GM10266 (cell line): ENCODE measurements at regions not wholly inside any gene's neighbourhood (a gene's known extent, or its start where the extent isn't known, plus 50 kb on each side); places are given as distances from the start of the nearest gene placed in this dataset.

Experiments
- DNase-seq: peaks from one replicate; pipeline ENCODE4 v3.0.0; 2012; ENCODE audit errors: extremely low spot score
- CTCF ChIP-seq: IDR thresholded peaks from 2 replicates; pipeline ENCODE4 v1.5.1; 2012; ENCODE audit warnings: mild to moderate bottlenecking, low read depth; ENCODE audit not compliant: control insufficient read depth, insufficient read depth; ENCODE audit errors: missing control alignments

DNA sequence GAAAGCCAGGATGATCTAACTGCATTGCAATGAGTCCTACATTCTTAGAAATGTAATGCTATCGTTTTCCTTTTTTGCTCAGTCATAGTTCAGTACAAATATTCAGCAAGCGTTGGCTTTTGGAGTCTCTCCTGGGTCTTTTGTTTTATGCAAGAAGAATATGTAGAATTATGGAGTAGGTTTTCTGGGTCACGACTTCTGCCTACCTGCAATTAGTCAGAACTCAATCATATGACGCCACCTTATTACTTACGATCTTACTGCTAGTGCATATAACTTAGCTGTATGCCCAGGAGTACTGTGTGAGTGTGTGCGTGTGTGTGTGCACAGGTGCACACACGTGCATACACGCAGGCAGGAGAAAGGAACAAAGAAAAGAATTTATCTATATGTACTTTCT is 640.2 kb downstream of the STK39 start:
- TF ChIP-seq CTCF = no peak
- no peak for DNase-seq

DNA sequence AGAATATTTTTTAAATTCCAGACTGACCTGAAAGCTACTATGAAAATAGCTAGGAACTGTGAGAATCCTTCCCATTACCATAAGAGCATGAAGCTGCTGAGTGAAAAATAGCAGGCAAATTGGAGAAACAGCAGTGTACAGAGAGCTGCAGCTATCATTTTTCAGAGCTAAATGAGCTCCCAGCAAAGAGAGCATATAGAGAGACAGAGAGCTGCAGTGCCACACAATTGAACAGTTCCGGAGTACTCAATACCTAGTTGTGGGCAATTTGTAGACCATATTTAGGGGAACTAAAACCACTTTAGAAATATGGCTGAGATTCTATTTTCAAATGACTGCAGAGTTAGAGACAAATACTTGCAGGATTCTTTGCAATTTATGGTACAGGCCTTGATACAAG is 645.3 kb downstream of the STK39 start:
- TF ChIP-seq CTCF = no peak
- no peak for DNase-seq

GRCh38 chr2:167599219-167599618 is 648.2 kb downstream of the STK39 start:
- no peak for DNase-seq
- TF ChIP-seq CTCF = no peak

GRCh38 chr2:167595839-167596471 is 651.4 kb downstream of the STK39 start:
- no peak for TF ChIP-seq CTCF
- DNase-seq = no peak

DNA sequence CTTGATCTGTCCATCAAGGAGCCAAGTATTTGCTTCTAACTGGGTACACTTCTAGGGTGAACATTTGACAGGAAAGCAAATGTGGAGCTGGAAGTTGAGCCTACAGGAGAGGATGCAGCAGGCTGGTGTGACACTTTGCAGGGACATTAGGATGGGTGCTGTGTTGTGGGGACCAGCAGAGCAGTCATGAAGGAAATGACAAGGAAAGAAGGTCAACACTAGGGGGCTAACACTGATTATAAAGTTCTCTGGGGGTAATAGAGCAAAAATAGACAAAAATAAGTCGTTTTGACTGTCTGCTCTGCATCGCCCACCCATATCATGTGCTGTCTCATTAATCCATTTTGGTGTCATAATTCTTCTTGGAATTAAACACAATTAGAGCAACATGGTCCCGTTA is 652.4 kb downstream of the STK39 start:
- TF ChIP-seq CTCF = no peak
- no peak for DNase-seq

DNA sequence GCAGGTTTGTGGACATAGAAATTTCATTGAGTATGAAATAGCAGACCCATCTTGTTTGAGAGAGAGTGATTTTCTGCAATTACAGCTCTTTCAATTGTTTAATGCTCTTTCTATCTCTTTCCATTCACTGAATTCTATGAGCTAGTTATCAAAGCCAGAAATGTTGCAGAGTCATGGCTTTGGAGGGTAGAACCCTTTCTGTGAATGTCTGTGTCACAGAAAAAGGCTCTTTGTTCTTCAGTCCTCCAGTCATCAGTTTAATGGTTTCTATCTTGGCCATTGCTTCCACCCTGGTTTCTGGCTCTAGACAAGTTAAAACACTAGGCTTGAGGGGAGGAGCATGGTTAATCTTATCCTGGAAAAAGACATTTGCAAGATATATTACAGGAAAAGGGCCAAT is 655.0 kb downstream of the STK39 start:
- TF ChIP-seq CTCF = no peak

GRCh38 chr2:167582619-167583018 is 664.8 kb downstream of the STK39 start:
- no peak for TF ChIP-seq CTCF

More for the DNA sequence above, 655.0 kb downstream of the STK39 start:
- no peak for DNase-seq

More at GRCh38 chr2:167582619-167583018, 664.8 kb downstream of the STK39 start:
- DNase-seq = no peak
